OCI-LY1 (cell line): ENCODE measurements at regions not wholly inside any gene's neighbourhood (a gene's known extent, or its start where the extent isn't known, plus 50 kb on each side); places are given as distances from the start of the nearest gene placed in this dataset.

Source experiments
- H2AFZ ChIP-seq: fragments of 200-600 bp; sonication (generic), shearing (Covaris generic); 2 replicates; pipeline ENCODE4 v1.6.0; 2014; ENCODE audit warnings: antibody characterized with exemption, mild to moderate bottlenecking, low read length
- H3F3A ChIP-seq: fragments of 200-600 bp; sonication (generic), shearing (Covaris generic); 2 replicates; pipeline ENCODE4 v1.6.0; 2014; ENCODE audit warnings: mild to moderate bottlenecking, antibody characterized with exemption, low read length, moderate library complexity; ENCODE audit not compliant: insufficient read depth
- H3K27ac ChIP-seq: fragments of 200-600 bp; sonication (generic); 2 replicates; pipeline ENCODE4 v1.5.1; 2014; ENCODE audit warnings: low read length, mixed run types, mild to moderate bottlenecking, low read depth; ENCODE audit not compliant: poor library complexity, severe bottlenecking
- H3K27me3 ChIP-seq: fragments of 200-600 bp; sonication (generic); 2 replicates; pipeline ENCODE4 v1.6.0; 2014; ENCODE audit warnings: antibody characterized with exemption, mild to moderate bottlenecking, low read length, moderate library complexity; ENCODE audit not compliant: insufficient read depth
- H3K36me3 ChIP-seq: fragments of 200-600 bp; sonication (generic); 2 replicates; pipeline ENCODE4 v1.6.1; 2014; ENCODE audit warnings: mild to moderate bottlenecking, antibody characterized with exemption, low read length, moderate library complexity, mixed read lengths; ENCODE audit not compliant: insufficient read depth
- H3K4me1 ChIP-seq: fragments of 200-600 bp; sonication (generic); 2 replicates; pipeline ENCODE4 v1.5.1; 2014; ENCODE audit warnings: mild to moderate bottlenecking, low read length, moderate library complexity; ENCODE audit not compliant: insufficient read depth, severe bottlenecking
- H3K4me2 ChIP-seq: fragments of 200-600 bp; sonication (generic), shearing (Covaris generic); 2 replicates; pipeline ENCODE4 v1.6.1; 2014; ENCODE audit warnings: low read length
- H3K4me3 ChIP-seq: fragments of 200-600 bp; sonication (generic); 2 replicates; pipeline ENCODE4 v1.5.1; 2014; ENCODE audit warnings: low read length, low read depth, mild to moderate bottlenecking, mixed read lengths; ENCODE audit not compliant: poor library complexity, severe bottlenecking
- H3K79me2 ChIP-seq: fragments of 200-600 bp; shearing (Covaris generic); 2 replicates; pipeline ENCODE4 v1.6.1; 2016; ENCODE audit warnings: mixed run types, low read length, mixed read lengths; ENCODE audit not compliant: insufficient read depth
- H3K9ac ChIP-seq: fragments of 200-600 bp; sonication (generic), shearing (Covaris generic); 2 replicates; pipeline ENCODE4 v1.6.1; 2014; ENCODE audit warnings: mild to moderate bottlenecking, low read length, mixed read lengths
- H3K9me2 ChIP-seq: fragments of 200-600 bp; sonication (generic), shearing (Covaris generic); 2 replicates; pipeline ENCODE4 v1.6.1; 2014; ENCODE audit warnings: low read depth, mild to moderate bottlenecking, low read length, mixed read lengths
- H3K9me3 ChIP-seq: fragments of 200-600 bp; shearing (Covaris generic); 2 replicates; pipeline ENCODE4 v1.6.1; 2014; ENCODE audit warnings: low read length, mixed read lengths
- H4K20me1 ChIP-seq: fragments of 200-600 bp; sonication (generic), shearing (Covaris generic); 2 replicates; pipeline ENCODE4 v1.6.0; 2016; ENCODE audit warnings: mild to moderate bottlenecking, low read length; ENCODE audit not compliant: insufficient read depth
- CTCF ChIP-seq: fragments of 200-600 bp; sonication (generic), shearing (Covaris generic); IDR thresholded peaks from 2 replicates; pipeline ENCODE4 v1.5.1; 2017; ENCODE audit warnings: mild to moderate bottlenecking, antibody characterized with exemption, low read length, moderate library complexity, mixed read lengths
- EZH2 ChIP-seq: fragments of 200-600 bp; sonication (generic), shearing (Covaris generic); IDR thresholded peaks from 2 replicates; pipeline ENCODE4 v1.8.0; 2017; ENCODE audit warnings: borderline replicate concordance, mixed run types, mild to moderate bottlenecking, antibody characterized with exemption, low read length, moderate library complexity, mixed read lengths

GRCh38 chr18:30709595-30709994 lies 332.9 kb downstream of the DSC3 start:
- Histone ChIP-seq H3K4me3 (no peak overlapping the region), H3K4me1 (peaks cover 10% of the 10 kb centered on the region), H3K9me3 (no peaks in the 10 kb centered on the region), H3K27ac (no peak overlapping the region), H2AFZ (no peak overlapping the region), H3K79me2 (no peaks in the 10 kb centered on the region), H3K27me3 (no peaks in the 10 kb centered on the region), H3F3A (no peaks in the 10 kb centered on the region), H3K9me2 (no peaks in the 10 kb centered on the region), H3K36me3 (no peaks in the 10 kb centered on the region), H4K20me1 (no peaks in the 10 kb centered on the region), H3K4me2 (no peak overlapping the region), H3K9ac (no peak overlapping the region)
- TF ChIP-seq CTCF, result no peak
- no peak for TF ChIP-seq EZH2

DNA sequence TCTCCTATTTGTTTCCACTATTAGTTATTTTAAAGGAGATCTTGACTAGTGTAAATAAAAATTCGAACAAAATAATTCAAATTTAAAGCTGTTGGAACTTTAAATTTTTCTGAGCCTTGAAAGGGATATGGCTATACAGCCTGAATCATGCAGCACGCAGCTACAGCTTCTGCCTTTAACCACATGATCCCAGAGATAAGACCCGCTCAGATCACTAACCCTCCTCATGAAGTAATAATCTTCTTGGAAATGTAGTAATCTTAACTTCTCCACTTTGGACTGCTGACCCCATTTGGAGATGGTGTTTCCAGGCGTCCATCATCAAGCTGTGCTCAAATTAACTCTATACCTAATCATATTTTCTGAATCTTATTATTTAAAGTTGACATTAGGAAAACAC lies 336.6 kb downstream of the DSC3 start:
- TF ChIP-seq EZH2 (no peak), CTCF (no peak)
- no peaks in the 10 kb centered on the region for H4K20me1 ChIP-seq

GRCh38 chr18:30698571-30698970 lies 344.0 kb downstream of the DSC3 start:
- no peaks in the 10 kb centered on the region for H3K9me3 ChIP-seq
- H3K9ac ChIP-seq, result no peak overlapping the region
- no peaks in the 10 kb centered on the region for H3K79me2 ChIP-seq
- H3K27ac ChIP-seq, result no peak overlapping the region
- no peak overlapping the region for H3K4me2 ChIP-seq
- no peaks in the 10 kb centered on the region for H3F3A ChIP-seq
- no peaks in the 10 kb centered on the region for H3K27me3 ChIP-seq
- H4K20me1 ChIP-seq, result no peaks in the 10 kb centered on the region
- TF ChIP-seq EZH2 (no peak), CTCF (no peak)
- H3K4me1 ChIP-seq, result no peaks in the 10 kb centered on the region
- no peak overlapping the region for H3K4me3 ChIP-seq
- no peaks in the 10 kb centered on the region for H3K36me3 ChIP-seq
- H3K9me2 ChIP-seq, result no peaks in the 10 kb centered on the region
- H2AFZ ChIP-seq, result no peak overlapping the region

More for the DNA sequence above, 336.6 kb downstream of the DSC3 start:
- no peaks in the 10 kb centered on the region for H3K9me2 ChIP-seq
- H3K79me2 ChIP-seq, result no peaks in the 10 kb centered on the region
- no peaks in the 10 kb centered on the region for H3K4me1 ChIP-seq
- H3K4me3 ChIP-seq, result no peak overlapping the region
- no peak overlapping the region for H3K4me2 ChIP-seq
- H3K9ac ChIP-seq, result no peak overlapping the region
- no peaks in the 10 kb centered on the region for H3K9me3 ChIP-seq
- H3K27me3 ChIP-seq, result no peaks in the 10 kb centered on the region
- H3K27ac ChIP-seq, result no peak overlapping the region
- no peaks in the 10 kb centered on the region for H3K36me3 ChIP-seq
- no peaks in the 10 kb centered on the region for H3F3A ChIP-seq
- H2AFZ ChIP-seq, result no peak overlapping the region
